ENCODE measurements at regions not wholly inside any gene's neighbourhood (a gene's known extent, or its start where the extent isn't known, plus 50 kb on each side); places are given as distances from the start of the nearest gene placed in this dataset.

DNA sequence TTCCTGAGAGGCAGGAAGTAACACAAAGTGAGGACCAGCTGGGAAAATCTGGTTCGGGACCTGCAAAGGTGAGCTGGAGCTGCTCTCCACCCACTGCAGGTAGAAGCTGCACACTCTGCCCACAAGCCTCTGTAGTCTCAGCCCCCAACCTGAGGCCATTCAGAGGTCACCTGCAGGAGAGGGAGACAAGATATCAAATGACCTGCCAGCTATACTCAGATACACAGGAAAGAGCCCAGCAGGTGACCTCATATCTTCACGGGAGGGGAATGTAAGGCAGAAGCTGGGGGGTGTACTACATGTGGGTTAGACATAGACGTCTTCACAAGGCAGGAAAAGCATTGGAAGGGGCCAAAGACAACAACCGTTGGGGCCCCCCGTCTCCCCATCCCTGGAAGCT, 86.1 kb downstream of the APIP start:
- TF ChIP-seq EZH2 (IDR thresholded peaks at IDR 0.05; ENCODE audit: insufficient read depth, low read length): no peak
- TF ChIP-seq, protein P1, sequence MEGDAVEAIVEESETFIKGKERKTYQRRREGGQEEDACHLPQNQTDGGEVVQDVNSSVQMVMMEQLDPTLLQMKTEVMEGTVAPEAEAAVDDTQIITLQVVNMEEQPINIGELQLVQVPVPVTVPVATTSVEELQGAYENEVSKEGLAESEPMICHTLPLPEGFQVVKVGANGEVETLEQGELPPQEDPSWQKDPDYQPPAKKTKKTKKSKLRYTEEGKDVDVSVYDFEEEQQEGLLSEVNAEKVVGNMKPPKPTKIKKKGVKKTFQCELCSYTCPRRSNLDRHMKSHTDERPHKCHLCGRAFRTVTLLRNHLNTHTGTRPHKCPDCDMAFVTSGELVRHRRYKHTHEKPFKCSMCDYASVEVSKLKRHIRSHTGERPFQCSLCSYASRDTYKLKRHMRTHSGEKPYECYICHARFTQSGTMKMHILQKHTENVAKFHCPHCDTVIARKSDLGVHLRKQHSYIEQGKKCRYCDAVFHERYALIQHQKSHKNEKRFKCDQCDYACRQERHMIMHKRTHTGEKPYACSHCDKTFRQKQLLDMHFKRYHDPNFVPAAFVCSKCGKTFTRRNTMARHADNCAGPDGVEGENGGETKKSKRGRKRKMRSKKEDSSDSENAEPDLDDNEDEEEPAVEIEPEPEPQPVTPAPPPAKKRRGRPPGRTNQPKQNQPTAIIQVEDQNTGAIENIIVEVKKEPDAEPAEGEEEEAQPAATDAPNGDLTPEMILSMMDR (IDR thresholded peaks at IDR 0.05; ENCODE audit: insufficient read depth, low read depth, low read length): no peak

All from astrocyte (in vitro differentiated cells and primary cell).